ENCODE measurements at regions not wholly inside any gene's neighbourhood (a gene's known extent, or its start where the extent isn't known, plus 50 kb on each side); places are given as distances from the start of the nearest gene placed in this dataset.

DNA sequence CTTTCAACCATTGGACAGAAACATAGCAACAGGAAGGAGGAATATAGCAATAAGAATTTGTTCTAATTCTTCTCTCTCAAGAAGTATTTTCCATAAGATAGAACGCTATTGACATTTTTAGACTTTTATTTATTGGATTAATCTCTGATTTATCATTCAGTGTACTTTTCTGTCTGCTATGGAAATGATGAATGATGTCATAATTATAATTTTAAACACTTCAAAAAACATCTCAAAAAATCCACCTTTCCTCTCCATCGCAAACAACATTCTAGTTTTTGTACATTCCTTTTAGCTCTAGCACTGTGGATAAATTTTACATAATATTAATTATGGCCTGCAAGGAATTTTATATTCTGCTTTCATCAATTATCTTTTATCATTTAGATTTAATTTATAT lies 643.2 kb downstream of the DHX35 start:
- TF ChIP-seq CTCF (IDR thresholded peaks at IDR 0.05; ENCODE audit: poor library complexity) (no peak), EZH2phosphoT487 (IDR thresholded peaks at IDR 0.05; ENCODE audit: low read depth, severe bottlenecking, unreplicated experiment) (no peak)
